DOHH2 (cell line): ENCODE measurements at regions not wholly inside any gene's neighbourhood (a gene's known extent, or its start where the extent isn't known, plus 50 kb on each side); places are given as distances from the start of the nearest gene placed in this dataset.

Source experiments
- EZH2phosphoT487 ChIP-seq: fragments of 200-600 bp; sonication (generic); IDR thresholded peaks from 2 replicates; pipeline ENCODE4 v1.6.1; 2017; ENCODE audit warnings: borderline replicate concordance, mild to moderate bottlenecking, antibody characterized with exemption, low read length, moderate library complexity, mixed read lengths
- TF ChIP-seq, protein P1 (sequence below): fragments of 200-600 bp; sonication (generic); IDR thresholded peaks from one replicate; pipeline ENCODE4 v1.5.1; 2014; ENCODE audit warnings: antibody characterized with exemption, mild to moderate bottlenecking, low read depth, low read length; ENCODE audit not compliant: poor library complexity, severe bottlenecking

- TF ChIP-seq, protein P1, sequence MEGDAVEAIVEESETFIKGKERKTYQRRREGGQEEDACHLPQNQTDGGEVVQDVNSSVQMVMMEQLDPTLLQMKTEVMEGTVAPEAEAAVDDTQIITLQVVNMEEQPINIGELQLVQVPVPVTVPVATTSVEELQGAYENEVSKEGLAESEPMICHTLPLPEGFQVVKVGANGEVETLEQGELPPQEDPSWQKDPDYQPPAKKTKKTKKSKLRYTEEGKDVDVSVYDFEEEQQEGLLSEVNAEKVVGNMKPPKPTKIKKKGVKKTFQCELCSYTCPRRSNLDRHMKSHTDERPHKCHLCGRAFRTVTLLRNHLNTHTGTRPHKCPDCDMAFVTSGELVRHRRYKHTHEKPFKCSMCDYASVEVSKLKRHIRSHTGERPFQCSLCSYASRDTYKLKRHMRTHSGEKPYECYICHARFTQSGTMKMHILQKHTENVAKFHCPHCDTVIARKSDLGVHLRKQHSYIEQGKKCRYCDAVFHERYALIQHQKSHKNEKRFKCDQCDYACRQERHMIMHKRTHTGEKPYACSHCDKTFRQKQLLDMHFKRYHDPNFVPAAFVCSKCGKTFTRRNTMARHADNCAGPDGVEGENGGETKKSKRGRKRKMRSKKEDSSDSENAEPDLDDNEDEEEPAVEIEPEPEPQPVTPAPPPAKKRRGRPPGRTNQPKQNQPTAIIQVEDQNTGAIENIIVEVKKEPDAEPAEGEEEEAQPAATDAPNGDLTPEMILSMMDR, result no peak
- no peak for TF ChIP-seq EZH2phosphoT487
These were observed 51.7 kb upstream of the RCN1 start for GRCh38 chr11:32039149-32039548.
